GM23248 (cell line): ENCODE measurements at regions not wholly inside any gene's neighbourhood (a gene's known extent, or its start where the extent isn't known, plus 50 kb on each side); places are given as distances from the start of the nearest gene placed in this dataset.

ENCODE experiments used
- DNase-seq: peaks from one replicate; pipeline ENCODE4 v3.0.0-alpha.2; 2015
- H2AFZ ChIP-seq: fragments of 200-600 bp; sonication (generic); 2 replicates; pipeline ENCODE4 v1.6.1; 2016; ENCODE audit warnings: antibody characterized with exemption
- H3F3A ChIP-seq: fragments of 200-600 bp; sonication (generic); 2 replicates; pipeline ENCODE4 v1.6.1; 2016; ENCODE audit warnings: mild to moderate bottlenecking, antibody characterized with exemption, mixed run types; ENCODE audit not compliant: insufficient read depth
- H3K27ac ChIP-seq: fragments of 200-600 bp; sonication (generic); 2 replicates; pipeline ENCODE4 v1.5.1; 2016; ENCODE audit warnings: mild to moderate bottlenecking
- H3K27me3 ChIP-seq: fragments of 200-600 bp; sonication (generic); replicated peaks from 2 replicates; pipeline ENCODE4 v1.6.1; 2016; ENCODE audit warnings: mild to moderate bottlenecking; ENCODE audit not compliant: insufficient read depth
- H3K36me3 ChIP-seq: fragments of 200-600 bp; sonication (generic); 2 replicates; pipeline ENCODE4 v1.6.1; 2016; ENCODE audit warnings: low read depth, mild to moderate bottlenecking
- H3K4me1 ChIP-seq: fragments of 200-600 bp; sonication (generic); 2 replicates; pipeline ENCODE4 v1.6.1; 2016; ENCODE audit warnings: mild to moderate bottlenecking; ENCODE audit not compliant: insufficient read depth
- H3K4me2 ChIP-seq: fragments of 200-600 bp; sonication (generic); one replicate; pipeline ENCODE4 v1.6.1; 2016; ENCODE audit warnings: mild to moderate bottlenecking; ENCODE audit not compliant: unreplicated experiment
- H3K4me3 ChIP-seq: fragments of 200-600 bp; sonication (generic); 2 replicates; pipeline ENCODE4 v1.5.1; 2016; ENCODE audit warnings: mild to moderate bottlenecking
- H3K79me2 ChIP-seq: fragments of 200-600 bp; sonication (generic); 2 replicates; pipeline ENCODE4 v1.6.1; 2016; ENCODE audit warnings: mild to moderate bottlenecking; ENCODE audit not compliant: insufficient read depth
- H3K9ac ChIP-seq: fragments of 200-600 bp; sonication (generic); 2 replicates; pipeline ENCODE4 v1.6.1; 2016; ENCODE audit warnings: mild to moderate bottlenecking
- H3K9me2 ChIP-seq: fragments of 200-600 bp; sonication (generic); 2 replicates; pipeline ENCODE4 v1.6.1; 2016; ENCODE audit warnings: mixed run types, mild to moderate bottlenecking, moderate library complexity; ENCODE audit not compliant: insufficient read depth
- H3K9me3 ChIP-seq: fragments of 200-600 bp; sonication (generic); one replicate; pipeline ENCODE4 v1.6.1; 2017; ENCODE audit warnings: low read depth
- H4K20me1 ChIP-seq: fragments of 200-600 bp; sonication (generic); 2 replicates; pipeline ENCODE4 v1.6.0; 2016; ENCODE audit not compliant: insufficient read depth
- EZH2 ChIP-seq: fragments of 200-600 bp; sonication (generic); IDR thresholded peaks from 2 replicates; pipeline ENCODE4 v1.6.1; 2018; ENCODE audit warnings: antibody characterized with exemption, mild to moderate bottlenecking; ENCODE audit not compliant: insufficient read depth, poor library complexity, severe bottlenecking
- EZH2phosphoT487 ChIP-seq: fragments of 200-600 bp; sonication (generic); IDR thresholded peaks from 2 replicates; pipeline ENCODE4 v1.6.1; 2018; ENCODE audit warnings: antibody characterized with exemption, moderate library complexity, mild to moderate bottlenecking, low read depth; ENCODE audit not compliant: insufficient read depth
- WGBS, 2 experiments: methylation state at CpG; one replicate each; pipeline ENCODE4 v1.1.6; 2015 to 2017; ENCODE audit warnings: low lambda C conversion rate in 2 of 2, low coverage in 1 of 2; ENCODE audit errors: missing lambda C conversion rate in 2 of 2; 5-methylcytosine and 5-hydroxymethylcytosine counted together
- in situ Hi-C: fragments of 300-500 bp; cut with MboI; formaldehyde crosslinking; loops from 2 replicates; pipeline ENCODE4 v1.15.0; 2020

DNA sequence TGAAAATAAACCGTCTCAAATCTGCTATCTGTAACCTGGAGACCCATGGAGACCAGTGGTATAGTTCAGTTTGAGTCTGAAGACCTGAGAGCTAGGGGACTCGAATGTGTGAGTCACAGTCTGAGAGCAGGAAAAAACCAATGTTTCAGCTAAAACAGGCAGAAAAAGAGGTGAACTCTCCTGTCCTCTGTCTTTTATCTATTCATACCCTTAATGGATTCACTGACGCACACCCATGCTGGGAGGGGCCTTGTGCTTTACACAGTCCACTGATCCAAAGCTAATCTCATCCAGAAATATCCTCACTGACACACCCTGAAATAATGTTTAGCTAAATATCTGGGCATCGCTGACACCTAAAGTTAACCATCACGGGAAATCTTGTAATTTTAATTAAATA, 297.9 kb downstream of the GPM6A start:
- H3K27ac ChIP-seq, result no peak overlapping the region
- TF ChIP-seq EZH2phosphoT487 (no peak), EZH2 (no peak)
- H3K36me3 ChIP-seq, result no peaks in the 10 kb centered on the region
- in situ Hi-C loops, result no loop called here
- no peak overlapping the region for H3K9ac ChIP-seq
- H3K27me3 ChIP-seq, result no peaks in the 10 kb centered on the region
- no peak for DNase-seq
- H3K79me2 ChIP-seq, result no peaks in the 10 kb centered on the region
- no peaks in the 10 kb centered on the region for H3F3A ChIP-seq
- H3K4me1 ChIP-seq, result no peaks in the 10 kb centered on the region
- no peak overlapping the region for H3K4me2 ChIP-seq
- no peaks in the 10 kb centered on the region for H3K9me2 ChIP-seq
- no peak overlapping the region for H2AFZ ChIP-seq
- no peak overlapping the region for H3K4me3 ChIP-seq
- 30 to 36% methylated on average over 5 of the region's 5 CpGs for WGBS, 2 experiments
- H4K20me1 ChIP-seq, result no peaks in the 10 kb centered on the region
- H3K9me3 ChIP-seq, result no peaks in the 10 kb centered on the region

DNA sequence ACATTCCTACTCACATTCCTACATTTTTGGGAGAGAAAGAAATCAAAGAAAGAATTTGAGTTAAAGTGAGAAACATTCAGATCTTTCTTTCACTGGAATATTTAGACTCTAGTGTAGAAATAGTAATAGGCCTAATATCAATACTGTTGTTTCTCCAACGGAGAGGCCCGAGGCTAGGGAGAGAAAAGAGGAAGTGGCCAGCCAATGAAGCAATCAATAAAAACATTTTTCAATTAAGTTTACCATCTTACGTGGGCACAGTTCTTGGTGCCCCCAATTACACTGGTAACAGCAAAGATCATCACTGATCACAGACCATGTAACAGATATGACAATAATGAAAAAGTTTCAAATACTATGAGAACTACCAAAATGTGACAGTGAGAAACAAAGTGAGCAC, 281.4 kb downstream of the GPM6A start:
- H2AFZ ChIP-seq, result peak overlapping the region; percentile 52
- no peaks in the 10 kb centered on the region for H3K27me3 ChIP-seq
- no peak overlapping the region for H3K27ac ChIP-seq
- no peak for TF ChIP-seq EZH2
- TF ChIP-seq EZH2phosphoT487, result no peak
- WGBS, 2 experiments, result 43 to 47% methylated on average over 3 of the region's 3 CpGs
- peaks cover 10% of the 10 kb centered on the region for H3K4me1 ChIP-seq
- no peak overlapping the region for H3K9ac ChIP-seq
- H3K9me2 ChIP-seq, result no peaks in the 10 kb centered on the region
- DNase-seq, result no peak
- no peaks in the 10 kb centered on the region for H3K9me3 ChIP-seq
- no peak overlapping the region for H3K4me3 ChIP-seq
- H3K36me3 ChIP-seq, result no peaks in the 10 kb centered on the region
- in situ Hi-C loops, result loop anchor here (25.0 kb wide), 2 partner anchors 768 to 1168 kb away; no protein-coding TSS in a partner anchor
- H4K20me1 ChIP-seq, result no peaks in the 10 kb centered on the region
- H3F3A ChIP-seq, result no peaks in the 10 kb centered on the region
- H3K4me2 ChIP-seq, result peak overlapping the region; percentile 25
- H3K79me2 ChIP-seq, result no peaks in the 10 kb centered on the region

DNA sequence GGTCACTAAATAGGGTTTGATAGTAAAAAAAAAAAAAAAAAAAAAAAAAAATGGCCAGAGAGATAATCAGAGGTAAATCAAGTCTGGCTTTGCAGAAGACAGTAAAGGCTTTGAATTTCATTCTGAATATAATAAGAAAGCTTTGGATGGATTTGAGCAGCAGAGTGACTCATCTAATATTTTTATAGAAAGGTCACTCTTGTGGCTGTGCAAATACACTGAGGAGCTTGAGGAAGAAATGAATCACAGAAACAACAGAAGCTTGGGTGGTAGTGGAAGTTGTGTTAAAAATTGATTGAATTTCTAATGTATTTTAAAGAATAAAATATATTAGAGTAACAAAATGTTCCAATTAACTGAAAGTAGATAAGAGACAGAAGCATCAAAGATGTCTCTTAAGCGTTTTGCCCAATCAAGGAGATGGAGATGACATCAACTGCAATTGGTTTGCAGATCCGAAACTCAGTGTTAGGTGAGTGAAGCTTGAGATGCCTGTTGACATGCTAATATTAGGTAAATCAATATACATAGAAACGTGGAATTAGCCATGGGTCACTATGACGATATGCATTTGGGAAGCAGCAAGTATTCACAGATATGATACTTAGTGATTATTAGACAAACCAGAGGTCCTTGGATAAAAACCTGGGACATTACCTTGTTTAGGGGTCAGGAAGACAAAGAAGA, 280.5 kb downstream of the GPM6A start:
- in situ Hi-C loops, result loop anchor here (25.0 kb wide), 2 partner anchors 769 to 1169 kb away; no protein-coding TSS in a partner anchor
- Histone ChIP-seq H3K36me3 (no peaks in the 10 kb centered on the region), H3K27me3 (no peaks in the 10 kb centered on the region), H3K9me2 (no peaks in the 10 kb centered on the region), H3K9me3 (no peaks in the 10 kb centered on the region), H3K79me2 (no peaks in the 10 kb centered on the region), H3K4me2 (peak overlapping the region; percentile 25), H3K9ac (no peak overlapping the region), H3K4me3 (no peak overlapping the region), H3F3A (no peaks in the 10 kb centered on the region), H3K4me1 (peaks cover 13% of the 10 kb centered on the region), H3K27ac (no peak overlapping the region), H4K20me1 (no peaks in the 10 kb centered on the region), H2AFZ (no peak overlapping the region)
- DNase-seq, result peak; percentile 82
- 66% methylated on average over 4 of the region's 4 CpGs for WGBS, 2 experiments
- TF ChIP-seq EZH2, result no peak
- TF ChIP-seq EZH2phosphoT487, result no peak

DNA sequence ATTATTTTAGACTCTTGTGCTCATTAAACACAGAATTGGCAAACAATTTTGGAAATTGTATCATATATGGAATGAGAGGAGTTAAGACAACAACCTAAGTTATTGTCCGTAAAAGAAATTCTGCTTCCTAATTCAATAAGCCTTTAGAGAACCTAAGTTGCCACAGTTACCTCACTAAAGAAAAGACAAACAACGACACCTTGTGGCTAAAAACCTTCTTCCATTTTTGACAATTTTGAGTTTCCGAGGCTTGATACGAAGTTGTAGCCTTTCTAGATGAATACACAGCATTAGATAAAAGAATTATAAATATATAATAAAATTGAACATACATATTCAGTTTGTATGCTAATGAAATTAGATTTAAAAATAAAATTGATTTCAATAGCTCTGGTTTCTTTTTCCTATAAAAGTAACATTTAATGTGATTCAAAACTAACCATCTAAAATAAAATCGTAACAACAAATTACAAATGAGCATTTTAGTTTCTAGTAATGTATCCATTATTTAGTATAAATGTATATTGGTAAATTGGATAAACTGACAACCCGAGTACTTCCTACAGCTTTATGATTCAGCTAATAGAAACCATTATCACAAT, 275.1 kb downstream of the GPM6A start:
- Histone ChIP-seq H3K4me2 (peak overlapping the region; percentile 42), H3K9me3 (no peaks in the 10 kb centered on the region), H3K9me2 (no peaks in the 10 kb centered on the region), H4K20me1 (no peaks in the 10 kb centered on the region), H3K79me2 (no peaks in the 10 kb centered on the region), H3K36me3 (no peaks in the 10 kb centered on the region), H3K4me1 (peaks cover 5% of the 10 kb centered on the region; the same call in 1 of the 2 replicates), H3F3A (no peaks in the 10 kb centered on the region), H3K27ac (no peak overlapping the region), H3K9ac (no peak overlapping the region), H3K4me3 (0 out of 2 replicates have a peak overlapping the region, but pooled peaks have one; percentile 1), H3K27me3 (no peaks in the 10 kb centered on the region), H2AFZ (peak overlapping the region; percentile 35)
- in situ Hi-C loops, result loop anchor here (25.0 kb wide), 2 partner anchors 775 to 1175 kb away; no protein-coding TSS in a partner anchor
- TF ChIP-seq EZH2, result no peak
- no peak for TF ChIP-seq EZH2phosphoT487
- peak; percentile 75 for DNase-seq
- WGBS, 2 experiments, result 20 to 21% methylated on average over 6 of the region's 6 CpGs
